ENCODE measurements at regions not wholly inside any gene's neighbourhood (a gene's known extent, or its start where the extent isn't known, plus 50 kb on each side); places are given as distances from the start of the nearest gene placed in this dataset.
"Not testable (repeated sequence)": the region's sequence is repeated elsewhere in the genome, so short reads cannot be mapped to it uniquely, and the experiment has no call there.

DNA sequence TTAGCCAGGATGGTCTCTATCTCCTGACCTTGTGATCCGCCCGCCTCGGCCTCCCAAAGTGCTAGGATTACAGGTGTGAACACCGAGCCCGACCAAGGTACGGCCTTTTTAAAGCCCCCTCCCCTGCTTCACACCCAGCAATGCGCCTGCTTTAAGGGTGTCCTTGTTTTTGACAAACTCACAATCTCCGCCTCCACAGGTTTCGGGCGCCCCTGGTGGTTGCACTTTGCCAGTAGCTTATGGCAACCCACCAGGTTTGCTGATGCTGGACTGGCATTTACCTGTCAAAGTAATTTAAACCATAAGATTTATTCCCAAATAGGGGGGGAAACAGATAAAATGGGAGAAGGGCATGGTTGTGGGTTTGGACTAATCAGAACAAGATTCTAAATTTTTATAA is 883.6 kb downstream of the SPATA31A7 start:
- not testable (repeated sequence) for DNase-seq (ENCODE audit: low spot score); H3K27me3 Mint-ChIP-seq (ENCODE audit: unreplicated experiment); H3K27ac Mint-ChIP-seq (ENCODE audit: unreplicated experiment); H3K4me1 Mint-ChIP-seq (ENCODE audit: unreplicated experiment); H3K4me3 Mint-ChIP-seq (ENCODE audit: unreplicated experiment); H3K9me3 Mint-ChIP-seq (ENCODE audit: unreplicated experiment); H3K36me3 Mint-ChIP-seq (ENCODE audit: low read depth, unreplicated experiment)

DNA sequence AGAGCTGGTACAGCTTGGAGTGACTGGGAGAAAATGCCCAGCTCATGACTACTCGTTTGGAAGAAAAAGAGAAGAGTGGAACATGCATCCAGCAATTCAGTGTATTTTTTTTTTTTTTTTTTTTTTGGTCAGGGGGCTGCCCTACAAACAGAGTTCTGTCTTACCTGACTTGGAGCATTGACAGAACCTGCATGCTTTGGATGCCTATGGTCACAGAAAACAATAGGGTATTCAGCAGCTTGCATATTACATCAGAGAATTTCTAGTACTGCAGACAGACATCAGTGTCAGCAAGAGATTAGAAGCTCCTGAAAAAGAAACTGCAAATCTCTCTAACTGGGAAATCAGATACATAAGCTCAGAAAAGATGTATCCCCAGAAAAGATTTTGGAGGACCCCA is 894.4 kb downstream of the SPATA31A7 start:
- H3K4me1 Mint-ChIP-seq (ENCODE audit: unreplicated experiment); H3K27me3 Mint-ChIP-seq (ENCODE audit: unreplicated experiment); H3K9me3 Mint-ChIP-seq (ENCODE audit: unreplicated experiment); H3K36me3 Mint-ChIP-seq (ENCODE audit: low read depth, unreplicated experiment); H3K27ac Mint-ChIP-seq (ENCODE audit: unreplicated experiment); DNase-seq (ENCODE audit: low spot score); H3K4me3 Mint-ChIP-seq (ENCODE audit: unreplicated experiment): not testable (repeated sequence)

DNA sequence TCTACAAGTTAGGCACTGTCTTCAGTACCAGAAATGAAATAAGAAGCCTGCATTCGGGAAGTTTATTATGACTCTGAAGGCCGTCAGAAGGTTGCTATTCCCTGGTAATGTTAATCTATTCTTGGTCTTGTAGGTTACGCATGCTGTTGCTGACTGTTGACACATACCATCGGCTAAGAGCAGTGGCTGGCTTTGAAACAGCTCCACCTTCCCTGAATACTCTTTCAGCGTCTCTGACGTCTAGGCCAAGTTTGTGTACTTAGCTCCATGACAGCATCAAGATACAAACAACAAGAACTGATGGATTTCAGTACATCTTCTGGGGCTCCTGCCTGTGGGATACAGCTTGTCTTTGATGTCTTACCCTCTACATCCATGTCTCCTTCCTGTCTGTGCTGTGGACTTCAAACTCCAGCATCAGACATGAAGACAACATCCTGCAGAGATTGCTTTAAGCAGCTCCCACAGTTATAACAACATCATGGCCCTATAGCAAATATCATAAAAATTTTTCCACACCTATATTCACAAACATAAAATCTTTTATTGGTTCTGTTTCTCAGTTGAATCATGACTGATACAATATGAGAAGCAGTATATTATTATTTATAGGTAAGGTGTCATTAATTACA is 906.0 kb downstream of the SPATA31A7 start:
- not testable (repeated sequence) for H3K27me3 Mint-ChIP-seq (ENCODE audit: unreplicated experiment); H3K9me3 Mint-ChIP-seq (ENCODE audit: unreplicated experiment); H3K36me3 Mint-ChIP-seq (ENCODE audit: low read depth, unreplicated experiment); H3K4me3 Mint-ChIP-seq (ENCODE audit: unreplicated experiment); H3K27ac Mint-ChIP-seq (ENCODE audit: unreplicated experiment); DNase-seq (ENCODE audit: low spot score); H3K4me1 Mint-ChIP-seq (ENCODE audit: unreplicated experiment)

DNA sequence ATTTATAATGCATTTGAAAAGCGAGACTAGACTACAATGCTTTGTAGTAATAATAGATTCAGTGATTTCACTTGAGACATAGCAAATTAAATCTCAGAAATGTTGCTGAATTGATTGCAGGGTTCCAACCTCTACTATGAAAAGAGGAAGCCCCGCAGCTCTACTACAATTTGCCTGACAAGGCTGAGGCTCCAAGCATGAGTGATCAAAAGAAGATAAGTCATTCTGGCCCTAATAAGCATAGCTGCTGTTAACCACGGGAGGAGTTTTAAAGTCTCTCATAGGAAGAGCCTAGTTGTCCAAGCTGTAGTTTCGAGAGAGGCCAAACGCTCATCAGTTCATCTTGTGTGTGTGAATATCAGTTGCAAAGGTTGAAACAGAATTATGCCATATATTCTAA is 920.6 kb downstream of the SPATA31A7 start:
- H3K4me3 Mint-ChIP-seq (ENCODE audit: unreplicated experiment); H3K27ac Mint-ChIP-seq (ENCODE audit: unreplicated experiment); H3K4me1 Mint-ChIP-seq (ENCODE audit: unreplicated experiment); H3K27me3 Mint-ChIP-seq (ENCODE audit: unreplicated experiment); H3K9me3 Mint-ChIP-seq (ENCODE audit: unreplicated experiment); DNase-seq (ENCODE audit: low spot score); H3K36me3 Mint-ChIP-seq (ENCODE audit: low read depth, unreplicated experiment): not testable (repeated sequence)

DNA sequence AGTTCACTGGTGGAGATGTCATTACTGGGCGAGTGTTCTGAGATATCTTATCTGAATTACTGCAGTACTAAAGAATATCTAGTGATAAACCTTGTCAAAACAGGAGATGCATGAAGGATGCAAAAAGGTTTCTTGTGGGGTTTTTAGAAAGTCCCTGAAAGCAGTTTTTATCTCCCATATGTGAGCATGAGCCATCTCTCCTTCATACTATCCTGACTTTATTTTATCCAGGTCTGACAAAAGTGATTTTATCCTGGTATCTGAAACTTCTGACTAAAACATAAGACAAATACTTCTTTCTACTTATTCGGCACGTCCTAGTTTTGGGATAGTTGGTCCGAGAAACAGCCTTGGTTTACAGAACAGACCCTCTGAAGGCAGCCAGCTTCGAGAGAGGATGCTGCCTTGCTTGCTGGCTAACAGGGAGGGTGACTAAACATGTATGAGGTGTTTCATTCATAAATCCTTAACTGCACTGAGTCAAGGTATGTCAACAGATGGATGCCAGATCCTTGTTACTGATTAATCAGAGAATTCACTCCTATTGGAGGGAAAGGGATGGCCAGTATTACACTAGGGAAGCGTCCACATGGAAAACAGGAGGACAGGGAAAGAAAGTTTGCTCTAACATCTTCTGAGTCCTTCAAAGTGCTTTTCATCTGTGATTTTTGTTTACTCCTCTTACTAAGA is 927.3 kb downstream of the SPATA31A7 start:
- not testable (repeated sequence) for H3K4me1 Mint-ChIP-seq (ENCODE audit: unreplicated experiment); H3K9me3 Mint-ChIP-seq (ENCODE audit: unreplicated experiment); H3K36me3 Mint-ChIP-seq (ENCODE audit: low read depth, unreplicated experiment); H3K27me3 Mint-ChIP-seq (ENCODE audit: unreplicated experiment); H3K27ac Mint-ChIP-seq (ENCODE audit: unreplicated experiment); H3K4me3 Mint-ChIP-seq (ENCODE audit: unreplicated experiment); DNase-seq (ENCODE audit: low spot score)

DNA sequence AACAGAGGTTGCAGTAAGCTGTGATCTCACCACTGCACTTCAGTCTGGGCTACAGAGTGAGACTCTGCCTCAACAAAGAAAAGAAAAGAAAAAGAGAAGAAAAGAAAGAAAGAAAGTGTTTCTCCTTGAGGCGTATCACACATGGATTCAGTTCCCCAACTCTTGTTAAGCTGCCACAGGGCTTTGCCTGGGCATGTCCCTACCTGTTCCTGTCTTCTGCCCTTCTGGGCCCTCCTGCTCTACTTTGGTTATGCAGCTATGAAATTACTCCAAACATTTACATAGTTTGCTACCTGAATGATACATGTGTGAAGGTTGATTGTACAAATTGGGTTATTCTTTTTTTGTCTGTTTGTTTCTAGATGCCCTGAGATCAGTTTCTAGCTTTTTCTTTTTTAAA is 929.8 kb downstream of the SPATA31A7 start:
- H3K4me3 Mint-ChIP-seq (ENCODE audit: unreplicated experiment): not testable (repeated sequence)

DNA sequence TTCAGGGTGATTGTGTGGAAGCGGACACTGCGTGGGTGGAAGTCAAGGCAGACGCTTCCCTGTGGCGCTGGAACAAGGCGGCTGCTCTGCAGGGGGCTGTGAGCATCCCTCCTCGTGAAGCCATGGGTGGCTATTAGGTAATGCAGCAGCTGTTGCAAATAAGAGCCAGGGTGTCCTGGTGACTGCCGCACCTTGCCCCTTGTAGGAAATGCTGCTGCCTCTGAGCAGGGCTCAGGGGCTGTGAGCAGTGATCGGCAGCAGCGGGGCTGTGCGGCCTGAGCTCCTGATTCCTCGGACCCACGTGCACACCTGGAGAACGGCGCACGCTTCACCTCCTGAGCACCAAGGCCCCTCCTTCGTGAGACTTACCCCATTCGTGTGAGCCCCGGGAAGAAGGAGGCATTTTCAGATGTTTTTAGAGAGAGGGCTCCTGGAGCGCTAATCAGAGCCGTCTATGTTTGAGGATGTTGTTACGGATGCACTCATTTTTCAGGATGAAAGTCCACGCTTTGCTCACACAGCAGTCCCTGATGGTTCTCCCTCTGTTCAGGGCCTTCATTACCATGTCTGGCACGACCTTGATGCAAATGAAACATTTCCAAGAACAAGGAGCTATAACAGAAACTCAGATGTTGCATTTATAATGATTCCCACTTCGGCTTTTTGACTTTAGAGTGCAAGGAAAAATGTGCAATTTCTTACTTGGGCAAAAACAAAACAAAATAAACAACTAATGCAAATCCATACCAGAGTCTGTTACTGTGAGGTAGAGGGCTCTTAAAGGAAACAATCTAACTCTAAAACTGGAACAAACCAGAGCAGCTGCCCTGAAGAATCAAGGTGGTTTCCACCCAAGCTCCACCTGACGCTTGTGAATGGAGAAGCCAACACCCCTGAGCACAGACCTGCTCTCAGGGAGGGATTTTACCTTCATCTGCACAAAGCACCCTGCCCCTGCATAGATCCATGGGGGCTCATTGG is 936.1 kb downstream of the SPATA31A7 start:
- H3K9me3 Mint-ChIP-seq (ENCODE audit: unreplicated experiment); H3K27me3 Mint-ChIP-seq (ENCODE audit: unreplicated experiment); DNase-seq (ENCODE audit: low spot score); H3K27ac Mint-ChIP-seq (ENCODE audit: unreplicated experiment); H3K4me3 Mint-ChIP-seq (ENCODE audit: unreplicated experiment); H3K36me3 Mint-ChIP-seq (ENCODE audit: low read depth, unreplicated experiment); H3K4me1 Mint-ChIP-seq (ENCODE audit: unreplicated experiment): not testable (repeated sequence)

More for the DNA sequence above, 929.8 kb downstream of the SPATA31A7 start:
- H3K9me3 Mint-ChIP-seq (ENCODE audit: unreplicated experiment); H3K27me3 Mint-ChIP-seq (ENCODE audit: unreplicated experiment); DNase-seq (ENCODE audit: low spot score); H3K4me1 Mint-ChIP-seq (ENCODE audit: unreplicated experiment); H3K36me3 Mint-ChIP-seq (ENCODE audit: low read depth, unreplicated experiment); H3K27ac Mint-ChIP-seq (ENCODE audit: unreplicated experiment): not testable (repeated sequence)

DNA sequence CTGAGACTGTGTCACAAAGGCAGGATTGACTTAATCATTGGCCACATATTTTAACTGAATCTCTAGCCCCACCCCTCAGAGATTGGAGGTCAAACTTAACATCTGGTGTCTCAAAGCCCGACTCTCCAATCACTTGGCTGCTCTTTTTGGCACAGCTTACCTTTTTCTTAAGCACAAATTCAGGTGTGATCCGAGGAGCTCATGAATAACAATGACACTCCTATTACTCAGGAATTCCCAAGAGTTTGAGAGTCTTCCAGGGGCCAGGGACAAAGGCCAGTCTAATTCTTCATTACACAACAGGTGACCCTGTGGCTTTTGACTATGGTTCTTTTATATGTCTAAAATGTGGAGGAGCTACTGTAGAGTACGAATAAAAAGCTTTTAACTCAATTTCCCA is 945.2 kb downstream of the SPATA31A7 start:
- H3K9me3 Mint-ChIP-seq (ENCODE audit: unreplicated experiment); H3K4me3 Mint-ChIP-seq (ENCODE audit: unreplicated experiment); DNase-seq (ENCODE audit: low spot score); H3K36me3 Mint-ChIP-seq (ENCODE audit: low read depth, unreplicated experiment); H3K27ac Mint-ChIP-seq (ENCODE audit: unreplicated experiment); H3K27me3 Mint-ChIP-seq (ENCODE audit: unreplicated experiment); H3K4me1 Mint-ChIP-seq (ENCODE audit: unreplicated experiment): not testable (repeated sequence)

DNA sequence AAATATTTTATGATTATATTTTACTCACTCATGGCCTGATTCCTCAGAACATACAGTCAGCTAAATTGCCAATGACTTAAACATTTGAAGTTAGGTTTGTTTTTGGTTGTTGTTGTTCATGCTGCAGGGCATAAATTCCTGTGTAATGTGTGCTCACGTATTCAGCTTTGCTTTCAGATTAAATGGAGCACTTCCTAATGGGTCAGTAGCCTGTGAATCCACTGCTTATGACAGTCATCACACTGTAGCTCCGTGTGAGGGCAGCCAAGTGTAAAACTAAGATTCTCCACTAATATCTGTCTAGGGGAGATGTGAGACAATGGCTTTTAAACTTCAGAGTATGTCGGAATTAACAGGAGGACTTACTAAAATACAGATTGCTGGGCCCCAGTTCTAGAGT is 955.8 kb downstream of the SPATA31A7 start:
- not testable (repeated sequence) for DNase-seq (ENCODE audit: low spot score); H3K27ac Mint-ChIP-seq (ENCODE audit: unreplicated experiment); H3K27me3 Mint-ChIP-seq (ENCODE audit: unreplicated experiment); H3K4me1 Mint-ChIP-seq (ENCODE audit: unreplicated experiment); H3K9me3 Mint-ChIP-seq (ENCODE audit: unreplicated experiment); H3K4me3 Mint-ChIP-seq (ENCODE audit: unreplicated experiment); H3K36me3 Mint-ChIP-seq (ENCODE audit: low read depth, unreplicated experiment)
